Smooth muscle cell (in vitro differentiated cells): ENCODE measurements at regions not wholly inside any gene's neighbourhood (a gene's known extent, or its start where the extent isn't known, plus 50 kb on each side); places are given as distances from the start of the nearest gene placed in this dataset.

Experiments used
- DNase-seq: peaks from one replicate; lab custom pipeline; 2025; ENCODE audit not compliant: unreplicated experiment; lab: John Stamatoyannopoulos, UW
- H2AFZ ChIP-seq: fragments of 200-600 bp; sonication (generic); 2 replicates; pipeline ENCODE4 v1.6.0; 2016; ENCODE audit warnings: antibody characterized with exemption, low read depth, mild to moderate bottlenecking
- H3F3A ChIP-seq: fragments of 200-600 bp; sonication (generic); 2 replicates; pipeline ENCODE4 v1.6.0; 2017; ENCODE audit warnings: antibody characterized with exemption, low read depth
- H3K27ac ChIP-seq: fragments of 200-600 bp; sonication (generic); 2 replicates; pipeline ENCODE4 v1.5.1; 2016; ENCODE audit warnings: low read depth, mild to moderate bottlenecking
- H3K27me3 ChIP-seq: fragments of 200-600 bp; sonication (generic); 2 replicates; pipeline ENCODE4 v1.6.1; 2016; ENCODE audit warnings: low read depth, mild to moderate bottlenecking
- H3K36me3 ChIP-seq: fragments of 200-600 bp; sonication (generic); 2 replicates; pipeline ENCODE4 v1.5.1; 2016; ENCODE audit warnings: low read depth
- H3K4me1 ChIP-seq: fragments of 200-600 bp; sonication (generic); 2 replicates; pipeline ENCODE4 v1.5.1; 2016; ENCODE audit warnings: low read depth
- H3K4me2 ChIP-seq: fragments of 200-600 bp; sonication (generic); 2 replicates; pipeline ENCODE4 v1.6.0; 2016; ENCODE audit warnings: mild to moderate bottlenecking
- H3K4me3 ChIP-seq: fragments of 200-600 bp; sonication (generic); 2 replicates; pipeline ENCODE4 v1.5.1; 2016; ENCODE audit warnings: mild to moderate bottlenecking
- H3K79me2 ChIP-seq: fragments of 200-600 bp; sonication (generic); 2 replicates; pipeline ENCODE4 v1.6.0; 2016; ENCODE audit warnings: low read depth, mild to moderate bottlenecking
- H3K9ac ChIP-seq: fragments of 200-600 bp; sonication (generic); 2 replicates; pipeline ENCODE4 v1.6.0; 2016; ENCODE audit warnings: low read depth
- H3K9me3 ChIP-seq: fragments of 200-600 bp; sonication (generic); replicated peaks from 2 replicates; pipeline ENCODE4 v1.5.1; 2016; ENCODE audit warnings: low read depth
- H4K20me1 ChIP-seq: fragments of 200-600 bp; sonication (generic); 2 replicates; pipeline ENCODE4 v1.6.0; 2016; ENCODE audit warnings: low read depth
- WGBS: methylation state at CpG from one replicate; pipeline ENCODE4 v1.1.7; 2016; ENCODE audit warnings: low lambda C conversion rate; 5-methylcytosine and 5-hydroxymethylcytosine counted together
- TF ChIP-seq, protein P1 (sequence below): fragments of 200-600 bp; sonication (generic); IDR thresholded peaks from 2 replicates; pipeline ENCODE4 v1.5.1; 2017; ENCODE audit warnings: borderline replicate concordance, mild to moderate bottlenecking, antibody characterized with exemption; ENCODE audit not compliant: insufficient read depth, poor library complexity, severe bottlenecking

GRCh38 chr3:187448674-187449073, 80.5 kb downstream of the RTP4 start:
- H3K9ac ChIP-seq, result no peak overlapping the region
- H3K4me1 ChIP-seq, result peaks cover 6% of the 10 kb centered on the region
- no peak overlapping the region for H3K4me3 ChIP-seq
- TF ChIP-seq, protein P1, sequence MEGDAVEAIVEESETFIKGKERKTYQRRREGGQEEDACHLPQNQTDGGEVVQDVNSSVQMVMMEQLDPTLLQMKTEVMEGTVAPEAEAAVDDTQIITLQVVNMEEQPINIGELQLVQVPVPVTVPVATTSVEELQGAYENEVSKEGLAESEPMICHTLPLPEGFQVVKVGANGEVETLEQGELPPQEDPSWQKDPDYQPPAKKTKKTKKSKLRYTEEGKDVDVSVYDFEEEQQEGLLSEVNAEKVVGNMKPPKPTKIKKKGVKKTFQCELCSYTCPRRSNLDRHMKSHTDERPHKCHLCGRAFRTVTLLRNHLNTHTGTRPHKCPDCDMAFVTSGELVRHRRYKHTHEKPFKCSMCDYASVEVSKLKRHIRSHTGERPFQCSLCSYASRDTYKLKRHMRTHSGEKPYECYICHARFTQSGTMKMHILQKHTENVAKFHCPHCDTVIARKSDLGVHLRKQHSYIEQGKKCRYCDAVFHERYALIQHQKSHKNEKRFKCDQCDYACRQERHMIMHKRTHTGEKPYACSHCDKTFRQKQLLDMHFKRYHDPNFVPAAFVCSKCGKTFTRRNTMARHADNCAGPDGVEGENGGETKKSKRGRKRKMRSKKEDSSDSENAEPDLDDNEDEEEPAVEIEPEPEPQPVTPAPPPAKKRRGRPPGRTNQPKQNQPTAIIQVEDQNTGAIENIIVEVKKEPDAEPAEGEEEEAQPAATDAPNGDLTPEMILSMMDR, result no peak
- H2AFZ ChIP-seq, result no peak overlapping the region
- WGBS, result 100% methylated on average over 1 of the region's 1 CpG
- H3K27ac ChIP-seq, result no peak overlapping the region
- DNase-seq, result no peak
- H3K27me3 ChIP-seq, result no peaks in the 10 kb centered on the region
- H3K9me3 ChIP-seq, result no peaks in the 10 kb centered on the region
- H3K36me3 ChIP-seq, result no peaks in the 10 kb centered on the region
- H3K4me2 ChIP-seq, result no peak overlapping the region
- no peaks in the 10 kb centered on the region for H4K20me1 ChIP-seq
- H3K79me2 ChIP-seq, result no peaks in the 10 kb centered on the region
- no peaks in the 10 kb centered on the region for H3F3A ChIP-seq

GRCh38 chr3:187447737-187448136, 79.6 kb downstream of the RTP4 start:
- Histone ChIP-seq H3K4me3 (no peak overlapping the region), H3K4me1 (peaks cover 6% of the 10 kb centered on the region), H3F3A (no peaks in the 10 kb centered on the region), H3K4me2 (no peak overlapping the region), H3K27me3 (no peaks in the 10 kb centered on the region), H3K79me2 (no peaks in the 10 kb centered on the region), H3K36me3 (no peaks in the 10 kb centered on the region), H4K20me1 (no peaks in the 10 kb centered on the region), H2AFZ (no peak overlapping the region), H3K9me3 (no peaks in the 10 kb centered on the region), H3K9ac (no peak overlapping the region), H3K27ac (no peak overlapping the region)
- DNase-seq, result no peak
- WGBS, result 92% methylated on average over 3 of the region's 3 CpGs
- TF ChIP-seq, protein P1, result no peak

DNA sequence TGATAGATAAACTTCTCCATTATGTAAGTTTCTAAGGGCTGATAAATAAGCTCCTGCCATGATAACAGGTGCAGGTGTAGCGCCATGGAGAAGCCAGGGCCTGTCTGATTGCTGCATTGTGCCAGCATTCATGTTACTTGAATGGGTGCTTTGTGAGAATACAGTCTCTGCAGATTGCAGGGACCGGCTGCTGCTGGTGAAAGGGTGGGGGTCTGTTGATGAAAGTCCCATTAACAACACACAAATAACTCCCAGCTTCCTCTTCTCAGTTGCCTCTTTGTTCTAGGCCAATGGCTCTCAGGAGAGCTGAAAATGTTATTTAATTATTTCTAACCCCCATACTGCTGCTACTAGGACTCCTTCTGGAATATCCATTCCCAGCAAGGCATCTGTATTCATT, 77.2 kb downstream of the RTP4 start:
- Histone ChIP-seq H2AFZ (no peak overlapping the region), H3K4me3 (no peak overlapping the region), H3K4me2 (no peak overlapping the region), H3K79me2 (no peaks in the 10 kb centered on the region), H4K20me1 (no peaks in the 10 kb centered on the region), H3K9me3 (no peaks in the 10 kb centered on the region), H3K27ac (no peak overlapping the region), H3K27me3 (no peaks in the 10 kb centered on the region), H3F3A (no peaks in the 10 kb centered on the region), H3K9ac (no peak overlapping the region), H3K36me3 (no peaks in the 10 kb centered on the region), H3K4me1 (peaks cover 6% of the 10 kb centered on the region)
- TF ChIP-seq, protein P1, result no peak
- WGBS, result 94% methylated on average over 2 of the region's 2 CpGs
- no peak for DNase-seq

DNA sequence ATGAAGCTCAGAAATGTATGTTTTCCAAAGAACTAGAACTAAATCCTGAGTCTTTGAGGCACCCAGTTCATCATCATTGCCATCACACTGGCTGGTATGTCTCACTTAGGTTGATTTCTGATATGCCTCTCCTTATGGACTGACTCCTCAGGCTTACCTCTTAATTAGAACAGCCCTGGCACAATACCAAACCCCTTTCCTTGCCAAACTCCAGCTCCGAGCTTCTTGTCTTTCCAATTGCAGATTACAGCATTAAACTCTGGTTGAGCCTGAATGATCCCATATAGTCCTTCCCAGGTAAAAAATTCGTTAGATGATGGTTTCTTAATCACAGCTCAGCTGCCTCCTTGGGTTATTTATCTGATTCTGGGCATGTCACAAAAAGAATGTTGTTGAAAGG, 66.3 kb downstream of the RTP4 start:
- Histone ChIP-seq H3K9me3 (no peaks in the 10 kb centered on the region), H3K27ac (no peak overlapping the region), H3F3A (no peaks in the 10 kb centered on the region), H3K4me3 (no peak overlapping the region), H3K9ac (no peak overlapping the region), H3K27me3 (no peaks in the 10 kb centered on the region), H3K79me2 (no peaks in the 10 kb centered on the region), H3K4me2 (no peak overlapping the region), H4K20me1 (no peaks in the 10 kb centered on the region), H3K36me3 (no peaks in the 10 kb centered on the region), H3K4me1 (no peaks in the 10 kb centered on the region), H2AFZ (no peak overlapping the region)
- WGBS, result 81% methylated on average over 2 of the region's 2 CpGs
- DNase-seq, result no peak
- TF ChIP-seq, protein P1, result no peak
